GM19238 (cell line): ENCODE measurements at regions not wholly inside any gene's neighbourhood (a gene's known extent, or its start where the extent isn't known, plus 50 kb on each side); places are given as distances from the start of the nearest gene placed in this dataset.
"Not testable (repeated sequence)": the region's sequence is repeated elsewhere in the genome, so short reads cannot be mapped to it uniquely, and the experiment has no call there.

ENCODE experiments used
- DNase-seq: peaks from one replicate; pipeline ENCODE4 v3.0.0; 2011; ENCODE audit warnings: low spot score; ENCODE audit not compliant: insufficient read length

- DNase-seq, result no peak
Observed at GRCh38 chr6:128738112-128738511, 144.8 kb upstream of the LAMA2 start.

GRCh38 chr6:128736780-128737179, 146.2 kb upstream of the LAMA2 start:
- DNase-seq, result no peak

GRCh38 chr6:128731249-128732165, 151.4 kb upstream of the LAMA2 start:
- no peak for DNase-seq

- no peak for DNase-seq
Observed at GRCh38 chr6:128727500-128727899, 155.4 kb upstream of the LAMA2 start.

- peak; percentile 1 for DNase-seq
Observed at GRCh38 chr6:128725271-128726233, 157.4 kb upstream of the LAMA2 start.

GRCh38 chr6:128724738-128725137, 158.2 kb upstream of the LAMA2 start:
- no peak for DNase-seq

GRCh38 chr6:128723667-128724066, 159.3 kb upstream of the LAMA2 start:
- no peak for DNase-seq

- DNase-seq, result no peak
Observed at GRCh38 chr6:128720891-128721290, 162.0 kb upstream of the LAMA2 start.

GRCh38 chr6:128719786-128720185, 163.2 kb upstream of the LAMA2 start:
- no peak for DNase-seq

- DNase-seq, result no peak
Observed at GRCh38 chr6:128713461-128713860, 169.5 kb upstream of the LAMA2 start.

GRCh38 chr6:128712898-128713297, 170.0 kb upstream of the LAMA2 start:
- DNase-seq, result no peak

- no peak for DNase-seq
Observed at GRCh38 chr6:128711149-128711548, 171.8 kb upstream of the LAMA2 start.

- DNase-seq, result no peak
Observed at GRCh38 chr6:128710315-128710714, 172.6 kb upstream of the LAMA2 start.

GRCh38 chr6:128704601-128705000, 178.3 kb upstream of the LAMA2 start:
- DNase-seq, result no peak

GRCh38 chr6:128703794-128704193, 179.1 kb upstream of the LAMA2 start:
- not testable (repeated sequence) for DNase-seq

- no peak for DNase-seq
Observed at GRCh38 chr6:128696691-128697689, 176.6 kb upstream of the PTPRK start.

GRCh38 chr6:128694303-128695009, 174.1 kb upstream of the PTPRK start:
- peak; percentile 1 for DNase-seq

GRCh38 chr6:128690063-128690462, 169.7 kb upstream of the PTPRK start:
- DNase-seq, result no peak

- DNase-seq, result no peak
Observed at GRCh38 chr6:128686084-128686483, 165.7 kb upstream of the PTPRK start.

- no peak for DNase-seq
Observed at GRCh38 chr6:128676456-128676855, 156.1 kb upstream of the PTPRK start.
